NCI-H2171 treated with DMSO at 0.1 percent for 48 hours (cell line): ENCODE measurements at regions not wholly inside any gene's neighbourhood (a gene's known extent, or its start where the extent isn't known, plus 50 kb on each side); places are given as distances from the start of the nearest gene placed in this dataset.
"Not testable (repeated sequence)": the region's sequence is repeated elsewhere in the genome, so short reads cannot be mapped to it uniquely, and the experiment has no call there.

ENCODE experiments used
- DNase-seq: peaks from one replicate; lab custom pipeline; 2025; lab: John Stamatoyannopoulos, UW

DNA sequence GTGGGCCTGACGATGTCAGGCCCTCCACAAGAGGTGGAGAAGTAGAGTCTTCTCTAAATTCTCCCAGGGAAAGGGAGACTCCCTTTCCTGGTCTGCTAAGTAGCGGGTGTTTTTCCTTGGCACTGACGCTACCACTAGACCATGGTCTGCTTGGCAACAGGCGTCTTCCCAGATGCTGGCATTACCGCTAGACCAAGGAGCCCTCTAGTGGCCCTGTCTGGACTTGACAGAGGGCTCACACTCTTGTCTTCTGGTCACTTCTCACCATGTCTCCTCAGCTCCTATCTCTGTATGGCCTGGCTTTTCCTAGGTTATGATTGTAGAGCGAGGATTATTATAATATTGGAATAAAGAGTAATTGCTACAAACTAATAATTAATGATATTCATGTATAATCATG, 51.1 kb upstream of the RASSF6 start:
- DNase-seq: not testable (repeated sequence)

DNA sequence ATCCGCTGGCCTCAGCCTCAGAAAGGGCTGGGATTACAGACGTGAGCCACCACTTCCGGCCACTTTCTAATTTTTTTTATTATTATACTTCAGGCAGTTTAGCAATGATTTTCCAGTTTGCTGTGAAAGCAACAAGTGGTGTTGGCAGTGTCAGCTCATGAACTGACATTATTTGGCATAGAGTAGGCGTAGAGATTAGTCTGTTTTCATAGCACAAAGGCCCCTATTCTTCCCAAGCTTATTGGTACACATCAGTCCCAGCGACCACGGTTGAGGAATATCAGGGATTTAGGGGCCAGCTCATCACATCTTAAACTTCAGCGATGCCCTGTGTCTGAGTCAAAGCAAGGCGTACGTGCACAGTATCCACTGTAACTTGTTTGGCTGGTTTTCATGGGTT, 53.0 kb upstream of the RASSF6 start:
- DNase-seq: no peak

GRCh38 chr4:73674451-73674919, 54.2 kb upstream of the RASSF6 start:
- no peak for DNase-seq

- DNase-seq: no peak
Measured at GRCh38 chr4:73675623-73676022, 55.4 kb upstream of the RASSF6 start.

GRCh38 chr4:73676136-73676535, 55.9 kb upstream of the RASSF6 start:
- DNase-seq: no peak

DNA sequence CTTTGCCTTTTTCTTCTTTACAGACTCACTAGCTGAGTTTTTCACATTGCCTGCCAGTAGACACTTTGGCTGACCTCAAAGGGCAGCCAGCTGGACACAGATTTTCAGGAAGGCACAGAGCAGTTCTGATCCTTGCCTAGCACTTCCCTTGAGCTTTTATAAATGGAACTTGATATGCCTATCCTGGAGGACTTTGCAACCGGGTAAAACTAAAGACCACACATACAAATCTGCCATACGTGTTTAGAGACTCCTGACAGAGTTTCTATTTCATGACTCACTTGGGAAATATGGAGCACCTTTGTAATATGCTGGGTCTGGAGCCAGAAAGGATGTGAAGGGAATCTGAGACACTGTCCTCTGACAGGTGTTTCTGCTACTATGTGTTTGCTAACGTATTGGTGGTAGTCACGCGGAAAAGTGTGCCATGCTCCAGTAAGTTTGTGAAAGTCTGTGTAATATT, 56.7 kb upstream of the RASSF6 start:
- DNase-seq: peak; percentile 80

- DNase-seq: no peak
Measured at GRCh38 chr4:73679836-73680235, 59.6 kb upstream of the RASSF6 start.

DNA sequence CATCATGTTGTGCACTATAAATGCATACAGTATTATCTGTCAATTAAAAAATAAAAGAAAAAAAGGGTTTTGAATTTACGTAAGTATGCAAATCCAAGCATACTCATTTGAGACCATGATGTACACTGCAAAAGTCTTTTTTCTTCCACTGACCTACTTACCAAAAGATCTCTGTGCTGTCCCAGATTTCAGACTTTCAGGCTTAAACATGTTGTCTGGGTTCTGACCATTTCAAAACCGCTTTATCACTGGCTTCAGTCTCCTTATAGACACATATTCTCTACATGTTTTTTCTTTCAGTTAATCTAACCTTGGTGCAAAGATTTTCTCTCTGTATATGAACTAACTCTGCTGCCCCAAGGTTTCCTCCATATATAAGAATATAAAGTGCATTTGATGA, 58.6 kb upstream of the CXCL8 start:
- DNase-seq: no peak

DNA sequence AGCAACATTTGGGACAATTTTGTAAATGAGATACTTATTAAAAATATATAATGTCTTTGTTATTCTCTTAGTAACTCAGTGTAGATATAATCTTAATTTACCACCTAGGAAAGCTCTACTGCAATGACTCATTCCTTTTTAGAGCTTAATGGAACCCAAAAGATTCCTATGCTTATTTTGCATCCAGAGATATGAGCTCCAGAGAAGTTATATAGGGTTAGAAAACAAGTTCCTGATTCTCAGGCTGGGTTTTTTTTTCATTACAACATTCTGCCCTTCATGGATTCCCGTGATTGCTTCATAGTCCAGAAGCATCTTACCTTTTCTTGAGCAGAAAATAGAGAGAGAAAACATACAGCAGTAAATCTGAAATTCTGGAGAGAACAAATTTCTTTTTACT, 57.9 kb upstream of the CXCL8 start:
- DNase-seq: no peak

GRCh38 chr4:73683033-73683432, 57.3 kb upstream of the CXCL8 start:
- DNase-seq: no peak

DNA sequence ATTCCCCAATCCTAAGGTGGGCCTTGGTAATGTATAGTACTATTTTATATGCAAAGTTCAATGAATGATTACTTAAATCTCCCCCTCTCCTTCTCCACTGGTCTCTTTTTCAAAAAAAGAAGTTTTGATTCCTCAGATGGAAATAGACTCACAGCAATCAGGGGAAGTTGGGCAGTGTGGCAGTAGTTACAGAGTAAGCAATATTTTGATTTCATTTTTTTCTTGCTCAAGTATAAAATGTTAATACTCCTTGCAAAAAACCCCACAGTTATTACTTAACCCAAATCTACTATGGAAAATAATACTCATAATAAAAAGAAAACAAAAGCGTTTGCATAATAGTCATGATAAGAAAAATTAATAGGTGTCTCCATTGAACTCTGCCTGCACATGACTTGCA, 56.9 kb upstream of the CXCL8 start:
- no peak for DNase-seq

- DNase-seq: no peak
Measured at GRCh38 chr4:73684097-73684496, 56.3 kb upstream of the CXCL8 start.

- DNase-seq: no peak
Measured at GRCh38 chr4:73685052-73685451, 55.3 kb upstream of the CXCL8 start.

DNA sequence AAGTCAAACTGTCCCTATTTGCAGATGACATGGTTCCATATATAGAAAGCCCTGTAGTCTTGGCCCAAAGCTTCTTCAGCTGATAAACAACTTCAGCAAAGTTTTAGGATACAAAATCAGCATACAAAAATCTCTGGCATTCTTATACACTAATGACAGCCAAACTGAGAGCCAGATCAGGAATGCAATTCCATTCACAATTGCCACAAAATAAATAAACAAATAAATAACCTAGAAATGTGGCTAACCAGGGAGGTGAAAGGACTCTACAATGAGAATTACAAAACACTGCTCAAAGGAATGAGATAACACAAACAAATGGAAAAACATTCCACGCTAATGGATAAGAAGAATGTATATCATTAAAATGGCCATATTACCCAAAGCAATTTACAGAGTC, 52.9 kb upstream of the CXCL8 start:
- no peak for DNase-seq

DNA sequence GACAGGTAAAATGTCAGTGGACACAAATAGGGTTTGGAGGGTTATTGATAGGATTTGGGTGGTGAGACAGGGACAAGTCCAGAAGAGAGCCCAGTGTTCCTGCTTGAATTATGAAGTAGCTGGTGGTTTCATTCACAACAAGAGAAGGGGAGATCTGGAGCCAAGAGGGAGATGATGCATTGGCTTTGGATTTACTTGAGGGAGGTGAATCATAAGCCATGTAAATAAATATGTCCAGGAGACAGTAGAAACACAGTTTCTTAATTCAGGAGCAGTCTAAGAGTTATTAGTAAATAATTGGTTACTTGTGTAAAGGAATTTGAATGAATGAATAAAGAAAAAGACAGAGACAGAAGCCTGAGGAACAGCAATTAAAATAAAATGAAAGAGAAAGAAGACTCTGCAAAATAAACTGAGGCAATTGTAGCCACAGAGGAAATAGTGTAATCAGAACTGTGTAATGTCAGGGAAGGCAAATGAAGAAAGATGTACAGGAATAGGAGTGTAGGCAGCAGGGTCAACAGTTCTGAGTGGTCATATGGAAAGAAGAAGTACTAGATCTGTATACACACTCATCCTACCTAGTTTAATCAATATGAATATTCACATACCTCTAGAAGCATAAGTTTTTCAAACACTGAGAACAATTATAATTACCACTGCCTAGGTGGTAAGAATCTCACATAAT, 50.2 kb upstream of the CXCL8 start:
- no peak for DNase-seq
